Sigmoid colon (tissue), 6 donors: ENCODE measurements at regions not wholly inside any gene's neighbourhood (a gene's known extent, or its start where the extent isn't known, plus 50 kb on each side); places are given as distances from the start of the nearest gene placed in this dataset.

Experiments
- DNase-seq: peaks from one replicate; pipeline ENCODE4 v3.0.0-alpha.2; 2019
- H3K27ac ChIP-seq, 4 donors: fragments of 200-600 bp; sonication (generic); one replicate each; pipeline ENCODE4 v1.5.1; 2016 to 2019; ENCODE audit warnings: mild to moderate bottlenecking in 1 of 4
- H3K27me3 ChIP-seq, 3 donors: fragments of 200-600 bp; sonication (generic); one replicate each; pipeline ENCODE4 v1.5.1; 2019; ENCODE audit warnings: mild to moderate bottlenecking in 1 of 3
- H3K36me3 ChIP-seq, 4 donors: fragments of 200-600 bp; sonication (generic); one replicate each; pipeline ENCODE4 v1.5.1; 2016 to 2019
- H3K4me1 ChIP-seq, 4 donors: fragments of 200-600 bp; sonication (generic); one replicate each; pipeline ENCODE4 v1.5.1; 2017 to 2019
- H3K4me3 ChIP-seq, 4 donors: fragments of 200-600 bp; sonication (generic); one replicate each; pipeline ENCODE4 v1.5.1; 2017 to 2019; ENCODE audit warnings: mild to moderate bottlenecking in 2 of 4, moderate library complexity in 1 of 4
- H3K9me3 ChIP-seq, 4 donors: fragments of 200-600 bp in 3 of 4; sonication (generic) in 3 of 4; one replicate each; pipeline versions ENCODE4 v1.5.1 to v1.6.1; 2013 to 2019
- CTCF ChIP-seq, 4 experiments: fragments of 450-650 bp in 3 of 4; fragments of 200-600 bp in 1 of 4; IDR thresholded peaks; one replicate each; pipeline ENCODE4 v1.5.1; 2016 to 2019; ENCODE audit warnings: antibody characterized with exemption in 4 of 4, mild to moderate bottlenecking in 3 of 4, moderate library complexity in 2 of 4
- EP300 ChIP-seq, 4 donors: sonication (generic); formaldehyde crosslinking; IDR thresholded peaks; one replicate each; pipeline ENCODE4 v1.6.1; 2017; ENCODE audit warnings: antibody characterized with exemption in 4 of 4
- POLR2A ChIP-seq, 2 donors: fragments of 450-650 bp; IDR thresholded peaks; one replicate each; pipeline ENCODE4 v1.6.1; 2016; ENCODE audit warnings: antibody characterized with exemption in 2 of 2, mild to moderate bottlenecking in 2 of 2, moderate library complexity in 2 of 2
- POLR2AphosphoS5 ChIP-seq, 4 donors: sonication (generic); formaldehyde crosslinking; IDR thresholded peaks; one replicate each; pipeline ENCODE4 v1.6.1; 2017; ENCODE audit warnings: antibody characterized with exemption in 4 of 4
- WGBS, 2 donors: extraction: QIAGEN DNeasy Blood & Tissue Kit; methylation state at CpG; one replicate each; pipeline ENCODE4 v1.1.7; 2013; 5-methylcytosine and 5-hydroxymethylcytosine counted together
- intact Hi-C: fragments of 100-400 bp; cut with DNase I; formaldehyde crosslinking; loops from one replicate; pipeline ENCODE4 v1.15.1; 2023
- donor health status: healthy with polysubstance abuse.
- donor health status: healthy.

- H3K27me3 ChIP-seq: no peaks in the 10 kb centered on the region
- no peak overlapping the region for H3K27ac ChIP-seq
- no peak for DNase-seq
- WGBS, 2 donors: 62 to 74% methylated on average over 6 of the region's 6 CpGs
- intact Hi-C loops: no loop called here
- H3K9me3 ChIP-seq: no peaks in the 10 kb centered on the region
- no peak for TF ChIP-seq EP300 (IDR thresholded peaks at IDR 0.05)
- TF ChIP-seq POLR2A (IDR thresholded peaks at IDR 0.05): no peak
- no peak for TF ChIP-seq POLR2AphosphoS5 (IDR thresholded peaks at IDR 0.05)
- TF ChIP-seq CTCF (IDR thresholded peaks at IDR 0.05): no peak
- H3K36me3 ChIP-seq: no peaks in the 10 kb centered on the region
- H3K4me1 ChIP-seq: peaks cover 0 to 9% (median 3%) of the 10 kb centered on the region in 4 donors
- H3K4me3 ChIP-seq: no peak overlapping the region
Observed at GRCh38 chr1:218787826-218788225, 385.9 kb upstream of the LYPLAL1 start.

GRCh38 chr1:218796773-218797172 lies 376.9 kb upstream of the LYPLAL1 start:
- Histone ChIP-seq H3K36me3 (no peaks in the 10 kb centered on the region), H3K4me1 (no peaks in the 10 kb centered on the region), H3K4me3 (no peak overlapping the region), H3K27ac (no peak overlapping the region), H3K27me3 (no peaks in the 10 kb centered on the region), H3K9me3 (no peaks in the 10 kb centered on the region)
- DNase-seq: no peak
- TF ChIP-seq CTCF (IDR thresholded peaks at IDR 0.05) (no peak), POLR2A (IDR thresholded peaks at IDR 0.05) (no peak), EP300 (IDR thresholded peaks at IDR 0.05) (no peak), POLR2AphosphoS5 (IDR thresholded peaks at IDR 0.05) (no peak)
- 90 to 92% methylated on average over 3 of the region's 3 CpGs for WGBS, 2 donors
- intact Hi-C loops: no loop called here

GRCh38 chr1:218802799-218803198 lies 370.9 kb upstream of the LYPLAL1 start:
- Histone ChIP-seq H3K27ac (no peak overlapping the region), H3K27me3 (no peaks in the 10 kb centered on the region), H3K36me3 (no peaks in the 10 kb centered on the region), H3K4me3 (no peak overlapping the region), H3K9me3 (no peaks in the 10 kb centered on the region), H3K4me1 (no peaks in the 10 kb centered on the region)
- intact Hi-C loops: no loop called here
- TF ChIP-seq POLR2A (IDR thresholded peaks at IDR 0.05) (no peak), EP300 (IDR thresholded peaks at IDR 0.05) (no peak), CTCF (IDR thresholded peaks at IDR 0.05) (no peak), POLR2AphosphoS5 (IDR thresholded peaks at IDR 0.05) (no peak)
- 73 to 80% methylated on average over 3 of the region's 3 CpGs for WGBS, 2 donors
- no peak for DNase-seq

GRCh38 chr1:218803351-218803997 lies 370.2 kb upstream of the LYPLAL1 start:
- Histone ChIP-seq H3K27me3 (no peaks in the 10 kb centered on the region), H3K27ac (no peak overlapping the region), H3K9me3 (no peaks in the 10 kb centered on the region), H3K36me3 (no peaks in the 10 kb centered on the region), H3K4me1 (no peaks in the 10 kb centered on the region), H3K4me3 (no peak overlapping the region)
- 85 to 86% methylated on average over 3 of the region's 3 CpGs for WGBS, 2 donors
- intact Hi-C loops: no loop called here
- no peak for DNase-seq
- TF ChIP-seq POLR2A (IDR thresholded peaks at IDR 0.05): no peak
- no peak for TF ChIP-seq CTCF (IDR thresholded peaks at IDR 0.05)
- TF ChIP-seq EP300 (IDR thresholded peaks at IDR 0.05): no peak
- TF ChIP-seq POLR2AphosphoS5 (IDR thresholded peaks at IDR 0.05): no peak
